ENCODE measurements at regions not wholly inside any gene's neighbourhood (a gene's known extent, or its start where the extent isn't known, plus 50 kb on each side); places are given as distances from the start of the nearest gene placed in this dataset.

GRCh38 chr2:53247956-53248735 lies 519.5 kb upstream of the CHAC2 start:
- no peak overlapping the region for H3K4me3 ChIP-seq (ENCODE audit: low read length)
- TF ChIP-seq CTCF (IDR thresholded peaks at IDR 0.05; ENCODE audit: low read depth, low read length, poor library complexity, severe bottlenecking), result no peak
- no peak for TF ChIP-seq EZH2phosphoT487 (IDR thresholded peaks at IDR 0.05; ENCODE audit: borderline replicate concordance, low read length)
- H3K9me3 ChIP-seq (ENCODE audit: control insufficient read depth, insufficient read depth, low read length), result no peaks in the 10 kb centered on the region
- no peak overlapping the region for H3K27ac ChIP-seq (ENCODE audit: low read depth, low read length)
- H3K79me2 ChIP-seq (ENCODE audit: control insufficient read depth, low read length), result no peaks in the 10 kb centered on the region
- H3K27me3 ChIP-seq (ENCODE audit: control insufficient read depth, low read length), result no peaks in the 10 kb centered on the region
- H4K20me1 ChIP-seq (ENCODE audit: control insufficient read depth, insufficient read depth, low read depth, low read length), result no peaks in the 10 kb centered on the region
- H3K9me2 ChIP-seq (replicated peaks; ENCODE audit: control insufficient read depth, low read length), result no peaks in the 10 kb centered on the region
- no peaks in the 10 kb centered on the region for H3F3A ChIP-seq (ENCODE audit: control insufficient read depth, insufficient read depth)
- no peaks in the 10 kb centered on the region for H3K4me1 ChIP-seq (ENCODE audit: control insufficient read depth, low read length)
- no peak overlapping the region for H3K4me2 ChIP-seq (ENCODE audit: low read length)
- no peaks in the 10 kb centered on the region for H3K36me3 ChIP-seq (ENCODE audit: control insufficient read depth, low read length)

GRCh38 chr2:53243430-53243829 lies 524.2 kb upstream of the CHAC2 start:
- H3K4me2 ChIP-seq (ENCODE audit: low read length), result no peak overlapping the region

GRCh38 chr2:53242090-53242489 lies 525.5 kb upstream of the CHAC2 start:
- H3F3A ChIP-seq (ENCODE audit: control insufficient read depth, insufficient read depth), result no peaks in the 10 kb centered on the region

More at GRCh38 chr2:53243430-53243829, 524.2 kb upstream of the CHAC2 start:
- H3K79me2 ChIP-seq (ENCODE audit: control insufficient read depth, low read length), result no peaks in the 10 kb centered on the region
- H3F3A ChIP-seq (ENCODE audit: control insufficient read depth, insufficient read depth), result no peaks in the 10 kb centered on the region
- no peaks in the 10 kb centered on the region for H3K27me3 ChIP-seq (ENCODE audit: control insufficient read depth, low read length)
- no peaks in the 10 kb centered on the region for H3K9me3 ChIP-seq (ENCODE audit: control insufficient read depth, insufficient read depth, low read length)
- H3K27ac ChIP-seq (ENCODE audit: low read depth, low read length), result no peak overlapping the region
- no peaks in the 10 kb centered on the region for H4K20me1 ChIP-seq (ENCODE audit: control insufficient read depth, insufficient read depth, low read depth, low read length)
- H3K9me2 ChIP-seq (replicated peaks; ENCODE audit: control insufficient read depth, low read length), result no peaks in the 10 kb centered on the region
- no peak overlapping the region for H3K4me3 ChIP-seq (ENCODE audit: low read length)
- TF ChIP-seq EZH2phosphoT487 (IDR thresholded peaks at IDR 0.05; ENCODE audit: borderline replicate concordance, low read length), result no peak
- TF ChIP-seq CTCF (IDR thresholded peaks at IDR 0.05; ENCODE audit: low read depth, low read length, poor library complexity, severe bottlenecking), result no peak
- H3K36me3 ChIP-seq (ENCODE audit: control insufficient read depth, low read length), result no peaks in the 10 kb centered on the region
- no peaks in the 10 kb centered on the region for H3K4me1 ChIP-seq (ENCODE audit: control insufficient read depth, low read length)

GRCh38 chr2:53235836-53236582 lies 531.6 kb upstream of the CHAC2 start:
- Histone ChIP-seq H3K27ac (ENCODE audit: low read depth, low read length) (no peak overlapping the region), H4K20me1 (ENCODE audit: control insufficient read depth, insufficient read depth, low read depth, low read length) (no peaks in the 10 kb centered on the region), H3K79me2 (ENCODE audit: control insufficient read depth, low read length) (no peaks in the 10 kb centered on the region), H3K9me3 (ENCODE audit: control insufficient read depth, insufficient read depth, low read length) (no peaks in the 10 kb centered on the region), H3K4me2 (ENCODE audit: low read length) (no peak overlapping the region), H3K4me3 (ENCODE audit: low read length) (no peak overlapping the region), H3F3A (ENCODE audit: control insufficient read depth, insufficient read depth) (no peaks in the 10 kb centered on the region), H3K36me3 (ENCODE audit: control insufficient read depth, low read length) (no peaks in the 10 kb centered on the region), H3K27me3 (ENCODE audit: control insufficient read depth, low read length) (no peaks in the 10 kb centered on the region), H3K4me1 (ENCODE audit: control insufficient read depth, low read length) (no peaks in the 10 kb centered on the region), H3K9me2 (replicated peaks; ENCODE audit: control insufficient read depth, low read length) (no peaks in the 10 kb centered on the region)
- no peak for TF ChIP-seq EZH2phosphoT487 (IDR thresholded peaks at IDR 0.05; ENCODE audit: borderline replicate concordance, low read length)
- TF ChIP-seq CTCF (IDR thresholded peaks at IDR 0.05; ENCODE audit: low read depth, low read length, poor library complexity, severe bottlenecking), result no peak

More at GRCh38 chr2:53242090-53242489, 525.5 kb upstream of the CHAC2 start:
- no peaks in the 10 kb centered on the region for H4K20me1 ChIP-seq (ENCODE audit: control insufficient read depth, insufficient read depth, low read depth, low read length)
- no peak overlapping the region for H3K27ac ChIP-seq (ENCODE audit: low read depth, low read length)
- no peaks in the 10 kb centered on the region for H3K27me3 ChIP-seq (ENCODE audit: control insufficient read depth, low read length)
- no peak overlapping the region for H3K4me2 ChIP-seq (ENCODE audit: low read length)
- no peaks in the 10 kb centered on the region for H3K9me2 ChIP-seq (replicated peaks; ENCODE audit: control insufficient read depth, low read length)
- H3K36me3 ChIP-seq (ENCODE audit: control insufficient read depth, low read length), result no peaks in the 10 kb centered on the region
- H3K4me3 ChIP-seq (ENCODE audit: low read length), result no peak overlapping the region
- no peaks in the 10 kb centered on the region for H3K4me1 ChIP-seq (ENCODE audit: control insufficient read depth, low read length)
- H3K79me2 ChIP-seq (ENCODE audit: control insufficient read depth, low read length), result no peaks in the 10 kb centered on the region
- no peak for TF ChIP-seq EZH2phosphoT487 (IDR thresholded peaks at IDR 0.05; ENCODE audit: borderline replicate concordance, low read length)
- no peaks in the 10 kb centered on the region for H3K9me3 ChIP-seq (ENCODE audit: control insufficient read depth, insufficient read depth, low read length)

All from DOHH2 (cell line).